BLaER1 treated with 17β-estradiol and CSF1 and Interleukin-3, amounts not matched to agents 10 nM and 100 nM (cell line): ENCODE measurements at regions not wholly inside any gene's neighbourhood (a gene's known extent, or its start where the extent isn't known, plus 50 kb on each side); places are given as distances from the start of the nearest gene placed in this dataset.

Source experiments
- H3K27ac ChIP-seq, 11 experiments: shearing (Covaris generic); formaldehyde crosslinking; 2 replicates each; pipeline ENCODE4 v1.8.1; 2022
- H3K27me3 ChIP-seq, 11 experiments: shearing (Covaris generic); formaldehyde crosslinking; 2 replicates each; pipeline ENCODE4 v1.8.1; 2022
- H3K36me3 ChIP-seq, 11 experiments: shearing (Covaris generic); formaldehyde crosslinking; 2 replicates each; pipeline ENCODE4 v1.8.1; 2022
- H3K4me1 ChIP-seq, 10 experiments: shearing (Covaris generic); formaldehyde crosslinking; 2 replicates each; pipeline ENCODE4 v1.8.1; 2022
- H3K4me2 ChIP-seq, 11 experiments: shearing (Covaris generic); formaldehyde crosslinking; 2 replicates each; pipeline ENCODE4 v1.8.1; 2022
- H3K4me3 ChIP-seq, 10 experiments: shearing (Covaris generic); formaldehyde crosslinking; 2 replicates each; pipeline ENCODE4 v1.8.1; 2022
- H3K9ac ChIP-seq, 11 experiments: shearing (Covaris generic); formaldehyde crosslinking; 2 replicates each; pipeline ENCODE4 v1.8.1; 2022
- H3K9me3 ChIP-seq, 11 experiments: shearing (Covaris generic); formaldehyde crosslinking; replicated peaks in 1 of 11; 2 replicates each; pipeline ENCODE4 v1.8.1; 2022
- H4K20me1 ChIP-seq, 11 experiments: shearing (Covaris generic); formaldehyde crosslinking; 2 replicates each; pipeline ENCODE4 v1.8.1; 2022
- Cebpa-rat ChIP-seq, 11 experiments: shearing (Covaris generic); IDR thresholded peaks; 2 replicates each; pipeline ENCODE4 v1.8.1; 2022

GRCh38 chr13:106981051-106981450, 413.1 kb upstream of the ARGLU1 start:
- H3K27ac ChIP-seq: no peak overlapping the region
- no peaks in the 10 kb centered on the region for H3K27me3 ChIP-seq
- H3K9ac ChIP-seq: no peak overlapping the region
- H3K36me3 ChIP-seq: no peaks in the 10 kb centered on the region
- no peak for TF ChIP-seq Cebpa-rat (IDR thresholded peaks at IDR 0.05)
- H3K4me2 ChIP-seq: no peak overlapping the region
- peaks cover 4 to 26% (median 15%) of the 10 kb centered on the region in 11 experiments; a peak in 14 of 22 replicates for H3K9me3 ChIP-seq
- H4K20me1 ChIP-seq: no peaks in the 10 kb centered on the region
- no peak overlapping the region for H3K4me3 ChIP-seq
- peaks cover 0 to 24% (median 14%) of the 10 kb centered on the region in 10 experiments; a peak in 14 of 20 replicates for H3K4me1 ChIP-seq

- Histone ChIP-seq H3K4me2 (no peak overlapping the region), H3K27me3 (no peaks in the 10 kb centered on the region), H3K9ac (no peak overlapping the region), H3K4me3 (no peak overlapping the region), H3K9me3 (peaks cover 0 to 14% (median 3%) of the 10 kb centered on the region in 11 experiments; a peak in 5 of 22 replicates), H3K4me1 (peaks cover 4 to 9% (median 6%) of the 10 kb centered on the region in 10 experiments; a peak in 8 of 20 replicates), H3K36me3 (no peaks in the 10 kb centered on the region), H4K20me1 (no peaks in the 10 kb centered on the region), H3K27ac (no peak overlapping the region)
- no peak for TF ChIP-seq Cebpa-rat (IDR thresholded peaks at IDR 0.05)
These were observed 399.5 kb upstream of the ARGLU1 start for GRCh38 chr13:106967391-106967790.

DNA sequence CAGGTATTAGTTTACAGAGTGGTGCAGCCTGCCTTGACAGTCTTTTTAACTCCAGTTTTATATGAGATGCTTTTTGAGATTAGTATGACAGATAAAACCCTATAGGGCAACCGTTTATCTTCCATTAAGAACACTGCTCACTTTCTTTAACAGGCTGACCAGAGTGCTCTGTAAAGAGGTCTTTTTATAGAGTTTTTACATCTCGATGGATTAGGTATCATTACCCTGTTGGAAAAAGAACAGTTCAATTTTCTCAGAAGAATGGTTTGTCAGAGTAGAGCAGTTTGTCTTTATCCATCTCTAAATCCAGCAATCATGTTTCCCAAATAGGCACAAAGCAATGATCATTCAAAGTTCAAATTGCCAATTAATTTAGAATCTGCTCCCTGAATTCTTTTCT, 395.2 kb upstream of the ARGLU1 start:
- Histone ChIP-seq H3K4me1 (no peaks in the 10 kb centered on the region), H3K9ac (no peak overlapping the region), H3K9me3 (peaks cover 0 to 14% (median 0%) of the 10 kb centered on the region in 11 experiments; a peak in 2 of 22 replicates), H3K36me3 (no peaks in the 10 kb centered on the region), H4K20me1 (no peaks in the 10 kb centered on the region), H3K27ac (no peak overlapping the region), H3K27me3 (no peaks in the 10 kb centered on the region), H3K4me3 (no peak overlapping the region), H3K4me2 (no peak overlapping the region)
- no peak for TF ChIP-seq Cebpa-rat (IDR thresholded peaks at IDR 0.05)

- H3K4me3 ChIP-seq: no peak overlapping the region
- no peak overlapping the region for H3K4me2 ChIP-seq
- H3K9me3 ChIP-seq: peaks cover 0 to 9% (median 0%) of the 10 kb centered on the region in 11 experiments; a peak in 3 of 22 replicates
- no peak overlapping the region for H3K27ac ChIP-seq
- no peaks in the 10 kb centered on the region for H3K4me1 ChIP-seq
- no peaks in the 10 kb centered on the region for H3K36me3 ChIP-seq
- no peaks in the 10 kb centered on the region for H4K20me1 ChIP-seq
- no peak for TF ChIP-seq Cebpa-rat (IDR thresholded peaks at IDR 0.05)
- no peak overlapping the region for H3K9ac ChIP-seq
- H3K27me3 ChIP-seq: no peaks in the 10 kb centered on the region
These were observed 393.7 kb upstream of the ARGLU1 start for GRCh38 chr13:106961651-106962050.

DNA sequence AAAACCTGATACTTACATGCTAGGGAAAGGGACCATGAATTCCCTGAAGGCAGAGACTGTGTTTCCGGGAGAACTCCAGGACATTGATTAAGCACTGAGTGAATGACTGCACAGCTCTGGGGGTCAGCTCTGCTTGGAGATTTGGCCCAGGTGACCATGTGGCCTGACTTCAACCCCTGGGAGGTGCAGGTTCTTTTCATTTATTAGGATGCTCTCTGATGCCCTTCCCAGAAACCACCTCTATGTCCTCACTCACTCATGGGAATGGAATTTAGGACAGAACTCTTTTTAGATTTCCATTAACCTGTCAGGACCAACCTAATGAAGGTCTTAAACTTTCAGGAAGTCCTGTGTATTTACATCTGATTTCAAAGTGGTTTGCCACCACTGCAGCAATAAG, 393.3 kb upstream of the ARGLU1 start:
- no peak overlapping the region for H3K4me3 ChIP-seq
- H3K4me1 ChIP-seq: no peaks in the 10 kb centered on the region
- TF ChIP-seq Cebpa-rat (IDR thresholded peaks at IDR 0.05): no peak
- H3K27me3 ChIP-seq: no peaks in the 10 kb centered on the region
- peaks cover 0 to 7% (median 0%) of the 10 kb centered on the region in 11 experiments; a peak in 4 of 22 replicates for H3K9me3 ChIP-seq
- H3K36me3 ChIP-seq: no peaks in the 10 kb centered on the region
- H3K4me2 ChIP-seq: no peak overlapping the region
- H4K20me1 ChIP-seq: no peaks in the 10 kb centered on the region
- H3K27ac ChIP-seq: no peak overlapping the region
- H3K9ac ChIP-seq: no peak overlapping the region

DNA sequence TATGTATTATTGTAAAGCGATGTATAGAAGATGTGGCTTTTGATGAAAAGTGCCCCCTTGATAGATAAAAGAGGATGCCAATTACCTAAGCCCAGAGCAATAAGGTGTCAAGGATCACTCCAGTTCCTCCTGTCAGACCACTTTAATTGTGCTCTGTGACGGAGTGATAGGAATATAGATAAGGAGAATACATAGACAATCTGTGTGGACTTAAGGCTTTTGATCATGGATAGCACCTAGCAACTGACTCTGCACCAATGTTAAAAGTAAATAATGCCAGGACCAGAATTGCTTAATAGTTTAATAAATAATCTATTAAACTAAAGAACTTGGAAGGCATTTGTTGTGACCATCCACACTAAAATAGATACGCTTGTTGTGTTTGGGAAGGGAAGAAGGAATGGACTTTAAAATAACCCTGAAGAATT, 390.7 kb upstream of the ARGLU1 start:
- H3K4me1 ChIP-seq: no peaks in the 10 kb centered on the region
- H3K9ac ChIP-seq: no peak overlapping the region
- H3K27me3 ChIP-seq: no peaks in the 10 kb centered on the region
- no peak overlapping the region for H3K4me2 ChIP-seq
- no peak overlapping the region for H3K27ac ChIP-seq
- no peaks in the 10 kb centered on the region for H3K36me3 ChIP-seq
- H3K4me3 ChIP-seq: no peak overlapping the region
- no peaks in the 10 kb centered on the region for H4K20me1 ChIP-seq
- peaks cover 14 to 31% (median 16%) of the 10 kb centered on the region in 11 experiments; a peak in 21 of 22 replicates for H3K9me3 ChIP-seq
- TF ChIP-seq Cebpa-rat (IDR thresholded peaks at IDR 0.05): no peak

GRCh38 chr13:106942563-106942962, 374.6 kb upstream of the ARGLU1 start:
- H3K9ac ChIP-seq: no peak overlapping the region
- H3K4me1 ChIP-seq: peaks cover 16 to 60% (median 34%) of the 10 kb centered on the region in 10 experiments
- H4K20me1 ChIP-seq: no peaks in the 10 kb centered on the region
- no peak for TF ChIP-seq Cebpa-rat (IDR thresholded peaks at IDR 0.05)
- no peaks in the 10 kb centered on the region for H3K27me3 ChIP-seq
- H3K4me2 ChIP-seq: peak overlapping the region in 10 of 11 experiments; percentile 27 to 78 (median 62); a peak in 20 of 22 replicates
- no peaks in the 10 kb centered on the region for H3K36me3 ChIP-seq
- H3K9me3 ChIP-seq: peaks cover 0 to 14% (median 0%) of the 10 kb centered on the region in 11 experiments; a peak in 4 of 22 replicates
- H3K27ac ChIP-seq: peak overlapping the region in 5 of 11 experiments; percentile 6 to 29 (median 18); a peak in 6 of 22 replicates
- no peak overlapping the region for H3K4me3 ChIP-seq

GRCh38 chr13:106941779-106942178, 373.8 kb upstream of the ARGLU1 start:
- H3K9me3 ChIP-seq: peaks cover 0 to 14% (median 0%) of the 10 kb centered on the region in 11 experiments; a peak in 4 of 22 replicates
- peak overlapping the region; percentile 17 to 78 (median 62) for H3K4me2 ChIP-seq
- H3K4me3 ChIP-seq: 0 out of 20 replicates have a peak overlapping the region, but pooled peaks of 2 of the 10 experiments have one; percentile 4 to 15
- no peak for TF ChIP-seq Cebpa-rat (IDR thresholded peaks at IDR 0.05)
- no peak overlapping the region; a peak in 1 of 22 replicates for H3K9ac ChIP-seq
- peaks cover 16 to 68% (median 41%) of the 10 kb centered on the region in 10 experiments for H3K4me1 ChIP-seq
- no peaks in the 10 kb centered on the region for H4K20me1 ChIP-seq
- H3K27me3 ChIP-seq: no peaks in the 10 kb centered on the region
- H3K36me3 ChIP-seq: no peaks in the 10 kb centered on the region
- H3K27ac ChIP-seq: peak overlapping the region in 6 of 11 experiments; percentile 6 to 44 (median 24); a peak in 12 of 22 replicates

DNA sequence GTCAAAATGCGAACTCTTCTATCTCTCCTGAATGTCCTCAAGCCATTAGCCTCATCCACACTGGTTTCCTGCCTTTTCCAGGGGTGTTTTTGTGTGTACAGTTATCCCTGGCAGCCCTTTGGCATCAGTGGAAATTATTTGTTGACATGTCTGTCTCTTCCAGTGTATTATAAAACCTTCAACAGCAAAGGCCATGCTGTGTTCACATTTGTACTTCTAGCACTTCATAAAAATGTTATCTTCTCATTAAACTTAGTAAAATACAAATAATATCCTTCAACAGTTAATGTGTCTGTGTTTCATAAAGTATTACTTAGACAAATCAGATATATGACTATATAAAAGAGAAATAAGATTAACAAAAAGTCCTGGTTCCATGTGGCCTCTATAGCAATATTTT, 359.5 kb upstream of the ARGLU1 start:
- Histone ChIP-seq H3K9me3 (peaks cover 0 to 38% (median 18%) of the 10 kb centered on the region in 11 experiments; a peak in 15 of 22 replicates), H3K27ac (no peak overlapping the region), H3K4me1 (peaks cover 0 to 20% (median 4%) of the 10 kb centered on the region in 10 experiments; a peak in 12 of 20 replicates), H3K4me3 (no peak overlapping the region), H4K20me1 (no peaks in the 10 kb centered on the region), H3K27me3 (no peaks in the 10 kb centered on the region), H3K36me3 (0 out of 22 replicates have a peak, but pooled peaks cover 0 to 5% (median 0%) of the 10 kb centered on the region in 11 experiments), H3K4me2 (no peak overlapping the region), H3K9ac (no peak overlapping the region)
- no peak for TF ChIP-seq Cebpa-rat (IDR thresholded peaks at IDR 0.05)
